Activated T-helper 1 cell treated with anti-CD3 and anti-CD28 coated beads, Interleukin-12 subunit alpha, Interleukin-12 subunit beta, Interleukin-2, Interleukin-4 antibody, amounts not matched to agents 30 ng/mL and 10 ng/mL and 1 ng/mL, durations not matched to agents 14 hours and 24 hours and 36 hours (primary cell): ENCODE measurements at regions not wholly inside any gene's neighbourhood (a gene's known extent, or its start where the extent isn't known, plus 50 kb on each side); places are given as distances from the start of the nearest gene placed in this dataset.

Experiments used
- DNase-seq: peaks from one replicate; pipeline ENCODE4 v3.0.0; 2021; ENCODE audit warnings: low spot score
- H3K27ac Mint-ChIP-seq: one replicate; pipeline ENCODE4 v1.8.0; 2021; ENCODE audit warnings: mild to moderate bottlenecking, mixed read lengths
- H3K27me3 Mint-ChIP-seq: one replicate; pipeline ENCODE4 v1.8.0; 2022; ENCODE audit warnings: mild to moderate bottlenecking, moderate library complexity, mixed read lengths; ENCODE audit not compliant: insufficient read depth
- H3K36me3 Mint-ChIP-seq: one replicate; pipeline ENCODE4 v1.8.0; 2021; ENCODE audit warnings: low read depth, mixed read lengths
- H3K4me1 Mint-ChIP-seq: one replicate; pipeline ENCODE4 v1.8.0; 2021; ENCODE audit warnings: low read depth, mixed read lengths
- H3K4me3 Mint-ChIP-seq: one replicate; pipeline ENCODE4 v1.8.0; 2021; ENCODE audit warnings: mild to moderate bottlenecking, moderate library complexity, mixed read lengths
- H3K9me3 Mint-ChIP-seq: one replicate; pipeline ENCODE4 v1.8.0; 2021; ENCODE audit warnings: mixed read lengths
- intact Hi-C: fragments of 100-400 bp; cut with micrococcal nuclease; formaldehyde crosslinking; loops from one replicate; pipeline ENCODE4 v1.15.1; 2024

- Mint-ChIP-seq H3K27me3 (no peaks in the 10 kb centered on the region), H3K4me3 (no peak overlapping the region), H3K36me3 (no peaks in the 10 kb centered on the region), H3K4me1 (no peaks in the 10 kb centered on the region), H3K9me3 (no peaks in the 10 kb centered on the region), H3K27ac (no peak overlapping the region)
- intact Hi-C loops, result no loop called here
- DNase-seq, result no peak
Observed at GRCh38 chr4:23040539-23040938, 347.8 kb downstream of the GBA3 start.

GRCh38 chr4:23039818-23040217 is 347.1 kb downstream of the GBA3 start:
- no peaks in the 10 kb centered on the region for H3K27me3 Mint-ChIP-seq
- intact Hi-C loops, result no loop called here
- no peak for DNase-seq
- H3K36me3 Mint-ChIP-seq, result no peaks in the 10 kb centered on the region
- no peak overlapping the region for H3K27ac Mint-ChIP-seq
- H3K4me3 Mint-ChIP-seq, result no peak overlapping the region
- H3K4me1 Mint-ChIP-seq, result no peaks in the 10 kb centered on the region
- no peaks in the 10 kb centered on the region for H3K9me3 Mint-ChIP-seq

- Mint-ChIP-seq H3K27ac (no peak overlapping the region), H3K36me3 (no peaks in the 10 kb centered on the region), H3K27me3 (no peaks in the 10 kb centered on the region), H3K4me3 (no peak overlapping the region), H3K4me1 (no peaks in the 10 kb centered on the region), H3K9me3 (no peaks in the 10 kb centered on the region)
- intact Hi-C loops, result no loop called here
- no peak for DNase-seq
Observed at GRCh38 chr4:23038626-23039491, 346.1 kb downstream of the GBA3 start.

GRCh38 chr4:23036921-23037495 is 344.3 kb downstream of the GBA3 start:
- no peaks in the 10 kb centered on the region for H3K27me3 Mint-ChIP-seq
- intact Hi-C loops, result no loop called here
- no peaks in the 10 kb centered on the region for H3K4me1 Mint-ChIP-seq
- DNase-seq, result no peak
- H3K36me3 Mint-ChIP-seq, result no peaks in the 10 kb centered on the region
- H3K4me3 Mint-ChIP-seq, result no peak overlapping the region
- H3K27ac Mint-ChIP-seq, result no peak overlapping the region
- no peaks in the 10 kb centered on the region for H3K9me3 Mint-ChIP-seq

- no peaks in the 10 kb centered on the region for H3K4me1 Mint-ChIP-seq
- H3K4me3 Mint-ChIP-seq, result no peak overlapping the region
- H3K27ac Mint-ChIP-seq, result no peak overlapping the region
- H3K36me3 Mint-ChIP-seq, result no peaks in the 10 kb centered on the region
- H3K9me3 Mint-ChIP-seq, result no peaks in the 10 kb centered on the region
- H3K27me3 Mint-ChIP-seq, result no peaks in the 10 kb centered on the region
- intact Hi-C loops, result no loop called here
- no peak for DNase-seq
Observed at GRCh38 chr4:23036503-23036902, 343.8 kb downstream of the GBA3 start.

GRCh38 chr4:23035521-23036056 is 342.9 kb downstream of the GBA3 start:
- Mint-ChIP-seq H3K27me3 (no peaks in the 10 kb centered on the region), H3K27ac (no peak overlapping the region), H3K36me3 (no peaks in the 10 kb centered on the region), H3K4me1 (no peaks in the 10 kb centered on the region), H3K9me3 (no peaks in the 10 kb centered on the region), H3K4me3 (no peak overlapping the region)
- no peak for DNase-seq
- intact Hi-C loops, result no loop called here

- H3K9me3 Mint-ChIP-seq, result no peaks in the 10 kb centered on the region
- no peak overlapping the region for H3K27ac Mint-ChIP-seq
- intact Hi-C loops, result no loop called here
- H3K4me3 Mint-ChIP-seq, result no peak overlapping the region
- no peaks in the 10 kb centered on the region for H3K36me3 Mint-ChIP-seq
- H3K4me1 Mint-ChIP-seq, result no peaks in the 10 kb centered on the region
- no peak for DNase-seq
- no peaks in the 10 kb centered on the region for H3K27me3 Mint-ChIP-seq
Observed at GRCh38 chr4:23034731-23035130, 342.0 kb downstream of the GBA3 start.

- Mint-ChIP-seq H3K4me3 (no peak overlapping the region), H3K9me3 (no peaks in the 10 kb centered on the region), H3K4me1 (no peaks in the 10 kb centered on the region), H3K27ac (no peak overlapping the region), H3K36me3 (no peaks in the 10 kb centered on the region), H3K27me3 (no peaks in the 10 kb centered on the region)
- intact Hi-C loops, result no loop called here
- DNase-seq, result no peak
Observed at GRCh38 chr4:23033796-23034195, 341.1 kb downstream of the GBA3 start.

GRCh38 chr4:23028875-23029274 is 336.1 kb downstream of the GBA3 start:
- DNase-seq, result no peak

GRCh38 chr4:23023666-23024065 is 330.9 kb downstream of the GBA3 start:
- no peak overlapping the region for H3K27ac Mint-ChIP-seq
- H3K9me3 Mint-ChIP-seq, result no peaks in the 10 kb centered on the region
- intact Hi-C loops, result no loop called here
- no peak overlapping the region for H3K4me3 Mint-ChIP-seq
- no peaks in the 10 kb centered on the region for H3K27me3 Mint-ChIP-seq
- no peak for DNase-seq
- H3K4me1 Mint-ChIP-seq, result no peaks in the 10 kb centered on the region
- H3K36me3 Mint-ChIP-seq, result no peaks in the 10 kb centered on the region

More at GRCh38 chr4:23028875-23029274, 336.1 kb downstream of the GBA3 start:
- intact Hi-C loops, result no loop called here
- H3K4me3 Mint-ChIP-seq, result no peak overlapping the region
- no peaks in the 10 kb centered on the region for H3K27me3 Mint-ChIP-seq
- no peak overlapping the region for H3K27ac Mint-ChIP-seq
- no peaks in the 10 kb centered on the region for H3K9me3 Mint-ChIP-seq
- H3K4me1 Mint-ChIP-seq, result no peaks in the 10 kb centered on the region
- no peaks in the 10 kb centered on the region for H3K36me3 Mint-ChIP-seq

GRCh38 chr4:23023121-23023520 is 330.4 kb downstream of the GBA3 start:
- H3K4me3 Mint-ChIP-seq, result no peak overlapping the region
- intact Hi-C loops, result no loop called here
- H3K27ac Mint-ChIP-seq, result no peak overlapping the region
- no peaks in the 10 kb centered on the region for H3K9me3 Mint-ChIP-seq
- DNase-seq, result no peak
- no peaks in the 10 kb centered on the region for H3K4me1 Mint-ChIP-seq
- H3K36me3 Mint-ChIP-seq, result no peaks in the 10 kb centered on the region
- H3K27me3 Mint-ChIP-seq, result no peaks in the 10 kb centered on the region

- Mint-ChIP-seq H3K27ac (no peak overlapping the region), H3K4me1 (no peaks in the 10 kb centered on the region), H3K36me3 (no peaks in the 10 kb centered on the region), H3K9me3 (no peaks in the 10 kb centered on the region), H3K27me3 (no peaks in the 10 kb centered on the region), H3K4me3 (no peak overlapping the region)
- no peak for DNase-seq
- intact Hi-C loops, result no loop called here
Observed at GRCh38 chr4:23022032-23022431, 329.3 kb downstream of the GBA3 start.

- no peak overlapping the region for H3K27ac Mint-ChIP-seq
- DNase-seq, result no peak
- H3K9me3 Mint-ChIP-seq, result no peaks in the 10 kb centered on the region
- intact Hi-C loops, result no loop called here
- H3K36me3 Mint-ChIP-seq, result no peaks in the 10 kb centered on the region
- no peak overlapping the region for H3K4me3 Mint-ChIP-seq
- H3K27me3 Mint-ChIP-seq, result no peaks in the 10 kb centered on the region
- H3K4me1 Mint-ChIP-seq, result no peaks in the 10 kb centered on the region
Observed at GRCh38 chr4:23021040-23021439, 328.3 kb downstream of the GBA3 start.
